CD14-positive monocyte (primary cell): ENCODE measurements at regions not wholly inside any gene's neighbourhood (a gene's known extent, or its start where the extent isn't known, plus 50 kb on each side); places are given as distances from the start of the nearest gene placed in this dataset.

Experiments used
- DNase-seq, 3 donors: peaks; one replicate each; pipeline ENCODE4 v3.0.0-alpha.2; 2011 to 2022
- H2AFZ ChIP-seq: 2 replicates; pipeline ENCODE4 v1.6.0; 2012; ENCODE audit warnings: mild to moderate bottlenecking, low read depth, low read length, inconsistent platforms; ENCODE audit not compliant: insufficient read depth, poor library complexity, severe bottlenecking
- H3K27ac ChIP-seq, 2 donors: 1 replicate in 1 of 2; 2 replicates in 1 of 2; pipeline ENCODE4 v1.5.1; 2012 to 2013; ENCODE audit warnings: low read length in 2 of 2, control low read depth in 1 of 2, inconsistent platforms in 1 of 2, low read depth in 1 of 2, mild to moderate bottlenecking in 1 of 2
- H3K27me3 ChIP-seq, 2 donors: one replicate each; pipeline versions ENCODE4 v1.6.0 to v1.6.1; 2011 to 2013; ENCODE audit warnings: low read length in 2 of 2; ENCODE audit not compliant: control insufficient read depth in 2 of 2, insufficient read depth in 2 of 2
- H3K36me3 ChIP-seq, 2 donors: replicated peaks in 1 of 2; 1 replicate in 1 of 2; 2 replicates in 1 of 2; pipeline versions ENCODE4 v1.5.1 to v1.6.1; 2012 to 2013; ENCODE audit warnings: low read length in 2 of 2, control low read depth in 1 of 2, inconsistent platforms in 1 of 2, mild to moderate bottlenecking in 1 of 2; ENCODE audit not compliant: insufficient read depth in 2 of 2, control insufficient read depth in 1 of 2
- H3K4me1 ChIP-seq, 2 donors: 1 replicate in 1 of 2; 2 replicates in 1 of 2; pipeline versions ENCODE4 v1.5.1 to v1.6.1; 2012 to 2013; ENCODE audit warnings: low read length in 2 of 2, control low read depth in 1 of 2, inconsistent platforms in 1 of 2, mild to moderate bottlenecking in 1 of 2, moderate library complexity in 1 of 2; ENCODE audit not compliant: insufficient read depth in 2 of 2, control insufficient read depth in 1 of 2
- H3K4me2 ChIP-seq: replicated peaks from 2 replicates; pipeline ENCODE3; 2012; ENCODE audit warnings: low read length, moderate library complexity, mild to moderate bottlenecking; ENCODE audit not compliant: poor library complexity, severe bottlenecking; ENCODE audit errors: extremely low read depth
- H3K4me3 ChIP-seq, 3 experiments: fragments of 200-600 bp in 1 of 3; sonication (generic) in 1 of 3; replicated peaks in 1 of 3; 1 replicate in 2 of 3; 2 replicates in 1 of 3; pipeline ENCODE4 v1.5.1; 2011 to 2013; ENCODE audit warnings: low read length in 3 of 3, mild to moderate bottlenecking in 3 of 3, control low read depth in 2 of 3, low read depth in 2 of 3, inconsistent platforms in 1 of 3, moderate library complexity in 1 of 3
- H3K79me2 ChIP-seq: 2 replicates; pipeline ENCODE4 v1.6.0; 2012; ENCODE audit warnings: mild to moderate bottlenecking, control low read depth, inconsistent platforms, low read length, moderate library complexity; ENCODE audit not compliant: insufficient read depth
- H3K9ac ChIP-seq: 2 replicates; pipeline ENCODE4 v1.6.0; 2017; ENCODE audit warnings: low read length, mild to moderate bottlenecking; ENCODE audit not compliant: insufficient read depth, poor library complexity, severe bottlenecking
- H3K9me3 ChIP-seq, 2 donors: replicated peaks in 1 of 2; 1 replicate in 1 of 2; 2 replicates in 1 of 2; pipeline versions ENCODE4 v1.5.1 to v1.6.1; 2012 to 2013; ENCODE audit warnings: low read length in 2 of 2, control low read depth in 1 of 2; ENCODE audit not compliant: control insufficient read depth in 1 of 2, insufficient read depth in 1 of 2
- H4K20me1 ChIP-seq: 2 replicates; pipeline ENCODE4 v1.6.0; 2012; ENCODE audit warnings: mild to moderate bottlenecking, low read length, control low read depth, moderate library complexity; ENCODE audit not compliant: insufficient read depth
- H3K27ac Mint-ChIP-seq, 7 donors: one replicate each; pipeline ENCODE4 v1.8.0; 2020; ENCODE audit warnings: mild to moderate bottlenecking in 7 of 7, mixed read lengths in 7 of 7, moderate library complexity in 6 of 7, inconsistent platforms in 2 of 7
- H3K27me3 Mint-ChIP-seq, 3 donors: one replicate each; pipeline ENCODE4 v1.8.0; 2021 to 2022; ENCODE audit warnings: low read depth in 3 of 3, mild to moderate bottlenecking in 3 of 3, mixed read lengths in 3 of 3, moderate library complexity in 3 of 3, inconsistent platforms in 1 of 3
- H3K36me3 Mint-ChIP-seq, 2 donors: one replicate each; pipeline ENCODE4 v1.8.0; 2020; ENCODE audit warnings: mixed read lengths in 2 of 2, inconsistent platforms in 1 of 2, mild to moderate bottlenecking in 1 of 2
- H3K4me1 Mint-ChIP-seq: one replicate; pipeline ENCODE4 v1.8.0; 2020; ENCODE audit warnings: mild to moderate bottlenecking, mixed read lengths
- H3K4me3 Mint-ChIP-seq, 2 donors: one replicate each; pipeline ENCODE4 v1.8.0; 2020; ENCODE audit warnings: mild to moderate bottlenecking in 2 of 2, mixed read lengths in 2 of 2, moderate library complexity in 1 of 2
- H3K9me3 Mint-ChIP-seq, 7 donors: one replicate each; pipeline ENCODE4 v1.8.0; 2020 to 2022; ENCODE audit warnings: mixed read lengths in 7 of 7, mild to moderate bottlenecking in 6 of 7, moderate library complexity in 6 of 7, inconsistent platforms in 2 of 7
- WGBS: methylation state at CpG from one replicate; pipeline ENCODE4 v1.1.5; 2013; ENCODE audit warnings: missing lambda C conversion rate; ENCODE audit not compliant: insufficient coverage; 5-methylcytosine and 5-hydroxymethylcytosine counted together
- intact Hi-C, 2 donors: fragments of 100-400 bp; cut with micrococcal nuclease; formaldehyde crosslinking; loops; one replicate each; pipeline versions ENCODE4 v1.15.0 to v1.15.1; 2023
- TF ChIP-seq, protein P1 (sequence below): fragments of 200-600 bp; IDR thresholded peaks from one replicate; pipeline ENCODE4 v1.8.0; 2022; ENCODE audit warnings: antibody characterized with exemption, mild to moderate bottlenecking

DNA sequence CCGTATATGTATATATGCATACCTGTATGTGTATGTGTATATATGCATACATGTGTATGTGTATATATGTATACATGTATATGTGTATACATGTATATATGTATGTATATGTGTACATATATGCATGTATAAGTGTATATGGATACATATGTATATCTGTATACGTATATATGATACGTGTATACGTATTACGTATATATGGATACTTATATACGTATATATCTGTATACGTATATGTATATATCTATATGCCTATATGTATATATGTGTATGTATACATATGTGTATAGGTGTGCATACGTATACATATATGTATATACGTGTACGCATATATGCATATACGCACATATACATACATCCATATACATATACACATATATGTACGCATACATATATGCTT is 681.6 kb upstream of the ANO3 start:
- H3K27ac Mint-ChIP-seq, result no peak overlapping the region
- WGBS, result no CpG with 5 or more reads among the region's 12 CpGs
- H3K27me3 ChIP-seq, result no peaks in the 10 kb centered on the region
- H3K9me3 ChIP-seq, result peaks cover 0 to 5% of the 10 kb centered on the region in 2 donors
- H3K36me3 ChIP-seq, result no peaks in the 10 kb centered on the region
- H3K36me3 Mint-ChIP-seq, result no peaks in the 10 kb centered on the region
- H3K4me3 Mint-ChIP-seq, result no peak overlapping the region
- peaks cover 0 to 8% (median 2%) of the 10 kb centered on the region in 7 donors for H3K9me3 Mint-ChIP-seq
- peaks cover 0 to 2% (median 0%) of the 10 kb centered on the region in 3 donors for H3K27me3 Mint-ChIP-seq
- TF ChIP-seq, protein P1, sequence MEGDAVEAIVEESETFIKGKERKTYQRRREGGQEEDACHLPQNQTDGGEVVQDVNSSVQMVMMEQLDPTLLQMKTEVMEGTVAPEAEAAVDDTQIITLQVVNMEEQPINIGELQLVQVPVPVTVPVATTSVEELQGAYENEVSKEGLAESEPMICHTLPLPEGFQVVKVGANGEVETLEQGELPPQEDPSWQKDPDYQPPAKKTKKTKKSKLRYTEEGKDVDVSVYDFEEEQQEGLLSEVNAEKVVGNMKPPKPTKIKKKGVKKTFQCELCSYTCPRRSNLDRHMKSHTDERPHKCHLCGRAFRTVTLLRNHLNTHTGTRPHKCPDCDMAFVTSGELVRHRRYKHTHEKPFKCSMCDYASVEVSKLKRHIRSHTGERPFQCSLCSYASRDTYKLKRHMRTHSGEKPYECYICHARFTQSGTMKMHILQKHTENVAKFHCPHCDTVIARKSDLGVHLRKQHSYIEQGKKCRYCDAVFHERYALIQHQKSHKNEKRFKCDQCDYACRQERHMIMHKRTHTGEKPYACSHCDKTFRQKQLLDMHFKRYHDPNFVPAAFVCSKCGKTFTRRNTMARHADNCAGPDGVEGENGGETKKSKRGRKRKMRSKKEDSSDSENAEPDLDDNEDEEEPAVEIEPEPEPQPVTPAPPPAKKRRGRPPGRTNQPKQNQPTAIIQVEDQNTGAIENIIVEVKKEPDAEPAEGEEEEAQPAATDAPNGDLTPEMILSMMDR, result no peak
- H3K4me2 ChIP-seq, result no peak overlapping the region
- no peaks in the 10 kb centered on the region for H4K20me1 ChIP-seq
- H3K4me3 ChIP-seq, result no peak overlapping the region
- no peak overlapping the region for H2AFZ ChIP-seq
- no peak overlapping the region for H3K27ac ChIP-seq
- no peaks in the 10 kb centered on the region for H3K4me1 ChIP-seq
- H3K9ac ChIP-seq, result no peak overlapping the region
- intact Hi-C loops, result no loop called here
- H3K79me2 ChIP-seq, result no peaks in the 10 kb centered on the region
- no peak for DNase-seq
- no peaks in the 10 kb centered on the region for H3K4me1 Mint-ChIP-seq

GRCh38 chr11:25655636-25656035 is 676.3 kb upstream of the ANO3 start:
- Mint-ChIP-seq H3K36me3 (no peaks in the 10 kb centered on the region), H3K27me3 (peaks cover 0 to 2% (median 0%) of the 10 kb centered on the region in 3 donors), H3K27ac (no peak overlapping the region), H3K9me3 (peaks cover 0 to 3% (median 0%) of the 10 kb centered on the region in 7 donors), H3K4me1 (no peaks in the 10 kb centered on the region), H3K4me3 (no peak overlapping the region)
- no peak overlapping the region for H2AFZ ChIP-seq
- no peak overlapping the region for H3K4me2 ChIP-seq
- no peak overlapping the region for H3K27ac ChIP-seq
- no CpG with 5 or more reads among the region's 2 CpGs for WGBS
- H3K36me3 ChIP-seq, result no peaks in the 10 kb centered on the region
- H3K9ac ChIP-seq, result no peak overlapping the region
- intact Hi-C loops, result no loop called here
- H3K79me2 ChIP-seq, result no peaks in the 10 kb centered on the region
- no peak overlapping the region for H3K4me3 ChIP-seq
- H3K27me3 ChIP-seq, result no peaks in the 10 kb centered on the region
- no peaks in the 10 kb centered on the region for H4K20me1 ChIP-seq
- H3K9me3 ChIP-seq, result no peaks in the 10 kb centered on the region
- TF ChIP-seq, protein P1, result no peak
- DNase-seq, result no peak
- no peaks in the 10 kb centered on the region for H3K4me1 ChIP-seq
